ENCODE measurements at regions not wholly inside any gene's neighbourhood (a gene's known extent, or its start where the extent isn't known, plus 50 kb on each side); places are given as distances from the start of the nearest gene placed in this dataset.

GRCh38 chr20:22371843-22372242 lies 212.5 kb downstream of the FOXA2 start:
- H3K9me3 ChIP-seq (ENCODE audit: control insufficient read depth in 4 of 4, low read length in 3 of 4) = no peaks in the 10 kb centered on the region
- no peak for DNase-seq (ENCODE audit: low spot score)
- H3K27me3 ChIP-seq (ENCODE audit: control insufficient read depth in 4 of 4, insufficient read depth in 4 of 4, low read length in 3 of 4) = no peaks in the 10 kb centered on the region
- no peak for TF ChIP-seq FOXA1 (IDR thresholded peaks at IDR 0.05)
- TF ChIP-seq EGR1 (IDR thresholded peaks at IDR 0.05; ENCODE audit: low read depth in 2 of 2) = no peak
- TF ChIP-seq RAD21 (IDR thresholded peaks at IDR 0.05) = no peak
- no peak for TF ChIP-seq ZBTB33 (IDR thresholded peaks at IDR 0.05)
- TF ChIP-seq CTCF (IDR thresholded peaks at IDR 0.05; ENCODE audit: low read depth, low read length, missing input control) = no peak
- no peak overlapping the region for H3K27ac ChIP-seq (ENCODE audit: low read depth in 1 of 2, low read length in 2 of 2)
- H3K36me3 ChIP-seq (ENCODE audit: control insufficient read depth in 4 of 4, insufficient read depth in 3 of 4, low read depth in 1 of 4, low read length in 3 of 4) = no peaks in the 10 kb centered on the region
- no peak overlapping the region for H3K9ac ChIP-seq (ENCODE audit: low read depth in 1 of 2, low read length in 2 of 2)
- WGBS = 68% methylated on average over 5 of the region's 5 CpGs
- no peak overlapping the region for H3K4me3 ChIP-seq (ENCODE audit: low read depth in 1 of 3, low read length in 3 of 3)
- no peaks in the 10 kb centered on the region for H3K4me1 ChIP-seq (ENCODE audit: control insufficient read depth in 4 of 4, insufficient read depth in 4 of 4, low read length in 3 of 4)

GRCh38 chr20:22370137-22370536 lies 214.2 kb downstream of the FOXA2 start:
- Histone ChIP-seq H3K4me1 (ENCODE audit: control insufficient read depth in 4 of 4, insufficient read depth in 4 of 4, low read length in 3 of 4) (no peaks in the 10 kb centered on the region), H3K9ac (ENCODE audit: low read depth in 1 of 2, low read length in 2 of 2) (no peak overlapping the region), H3K4me3 (ENCODE audit: low read depth in 1 of 3, low read length in 3 of 3) (no peak overlapping the region), H3K9me3 (ENCODE audit: control insufficient read depth in 4 of 4, low read length in 3 of 4) (no peaks in the 10 kb centered on the region), H3K27ac (ENCODE audit: low read depth in 1 of 2, low read length in 2 of 2) (no peak overlapping the region), H3K27me3 (ENCODE audit: control insufficient read depth in 4 of 4, insufficient read depth in 4 of 4, low read length in 3 of 4) (no peaks in the 10 kb centered on the region), H3K36me3 (ENCODE audit: control insufficient read depth in 4 of 4, insufficient read depth in 3 of 4, low read depth in 1 of 4, low read length in 3 of 4) (no peaks in the 10 kb centered on the region)
- TF ChIP-seq MAX (IDR thresholded peaks at IDR 0.05) = no peak
- no peak for TF ChIP-seq FOXA2 (IDR thresholded peaks at IDR 0.05)
- TF ChIP-seq ZBTB33 (IDR thresholded peaks at IDR 0.05) = no peak
- no peak for TF ChIP-seq HNF4A (conservative IDR thresholded peaks at IDR 0.05)
- TF ChIP-seq FOXA1 (IDR thresholded peaks at IDR 0.05) = no peak
- no peak for TF ChIP-seq ATF3 (IDR thresholded peaks at IDR 0.05)
- TF ChIP-seq JUND (IDR thresholded peaks at IDR 0.05) = no peak
- TF ChIP-seq REST (IDR thresholded peaks at IDR 0.05) = no peak
- TF ChIP-seq HNF4G (IDR thresholded peaks at IDR 0.05) = no peak
- no peak for TF ChIP-seq RAD21 (IDR thresholded peaks at IDR 0.05)
- no peak for TF ChIP-seq CTCF (IDR thresholded peaks at IDR 0.05; ENCODE audit: low read depth, low read length, missing input control)
- no peak for DNase-seq (ENCODE audit: low spot score)
- WGBS = 90% methylated on average over 2 of the region's 2 CpGs

All from liver (tissue), 8 donors.